ENCODE measurements at regions not wholly inside any gene's neighbourhood (a gene's known extent, or its start where the extent isn't known, plus 50 kb on each side); places are given as distances from the start of the nearest gene placed in this dataset.

DNA sequence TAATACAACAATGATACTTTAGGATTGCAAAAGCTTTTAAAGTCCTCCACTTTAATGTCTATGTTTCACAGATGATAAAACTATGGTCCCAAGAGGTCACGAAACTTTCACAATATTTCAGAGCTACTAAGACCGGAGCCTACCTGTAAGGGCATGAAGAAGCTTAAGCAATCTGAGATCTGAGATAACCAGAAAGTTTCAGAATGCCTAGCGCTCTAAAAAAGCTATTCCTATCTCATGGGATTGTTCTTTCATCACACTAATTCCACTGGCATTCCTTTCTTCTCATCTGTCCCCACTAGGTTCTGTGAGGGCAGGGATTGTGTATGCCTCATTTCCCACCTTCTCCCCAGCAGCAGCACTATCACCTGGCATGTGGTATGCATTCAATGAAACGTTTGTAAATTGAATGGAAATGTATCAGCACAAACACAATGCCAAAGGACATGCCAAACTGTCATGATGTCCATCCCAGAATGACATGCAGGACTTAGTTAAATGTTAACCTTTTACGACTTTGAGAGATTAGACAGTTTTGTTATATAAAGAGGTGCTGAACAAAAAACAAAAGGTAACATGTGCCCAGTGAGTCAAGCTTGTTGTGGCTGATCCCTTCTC lies 104.7 kb upstream of the NR2F2 start:
- no peak for DNase-seq

- no peak for DNase-seq
These were observed 99.8 kb upstream of the NR2F2 start for GRCh38 chr15:96230526-96231181.

DNA sequence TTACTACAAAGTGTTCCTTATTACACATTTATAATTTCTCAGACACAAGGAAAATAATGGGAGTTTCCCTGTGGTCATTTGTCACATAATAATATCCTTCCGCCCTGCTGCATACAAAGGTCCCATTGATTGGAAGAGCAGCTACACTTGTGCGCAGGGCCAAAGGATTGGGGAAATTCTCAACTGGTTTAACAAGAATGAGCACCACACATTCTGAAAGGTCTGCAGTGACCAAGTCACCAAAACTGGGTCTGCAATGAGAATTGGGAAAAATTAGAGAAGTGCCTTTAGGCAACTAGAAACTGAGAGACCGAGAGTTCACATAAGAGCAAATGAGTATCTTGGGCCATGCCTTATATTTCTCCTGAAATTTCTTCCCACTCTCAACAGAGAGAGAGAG lies 98.2 kb upstream of the NR2F2 start:
- DNase-seq = no peak

DNA sequence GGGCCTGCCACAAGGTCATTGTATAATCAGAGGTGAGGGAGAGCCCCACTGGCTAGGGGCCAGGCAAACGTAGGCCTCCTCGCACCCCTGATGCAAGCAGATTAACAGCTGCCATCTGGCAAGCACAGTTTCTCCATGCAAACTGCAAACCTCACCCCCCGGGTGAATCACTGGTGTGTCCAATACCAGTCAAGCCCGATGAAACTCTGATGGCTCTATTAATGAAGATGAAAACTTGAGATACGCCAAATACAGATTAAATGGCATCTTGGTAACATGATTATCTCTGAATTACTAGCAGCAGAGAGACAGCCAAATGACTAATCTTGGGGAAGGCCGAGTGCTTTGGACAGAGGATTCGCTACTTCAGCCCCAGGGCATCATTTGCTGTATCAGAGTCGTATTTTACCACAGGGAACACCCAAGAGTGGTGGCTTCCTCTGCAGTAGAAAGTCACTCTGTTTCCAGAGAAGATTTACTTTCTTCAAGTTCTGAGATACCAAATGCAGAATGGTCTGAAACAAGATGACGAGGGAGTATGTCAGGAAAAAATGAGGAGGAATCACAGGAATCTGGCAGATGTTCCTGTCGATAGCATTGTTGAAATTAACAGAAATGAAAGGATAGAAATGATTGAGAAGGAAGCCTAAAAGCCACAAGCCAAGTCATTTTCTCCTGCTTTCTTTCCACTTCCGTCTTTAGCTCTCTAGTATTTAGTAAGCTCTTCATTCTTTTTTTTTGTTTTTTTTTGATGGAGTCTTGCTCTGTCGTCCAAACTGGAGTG lies 96.2 kb upstream of the NR2F2 start:
- no peak for DNase-seq

- no peak for DNase-seq
These were observed 93.5 kb upstream of the NR2F2 start for GRCh38 chr15:96237002-96237401.

DNA sequence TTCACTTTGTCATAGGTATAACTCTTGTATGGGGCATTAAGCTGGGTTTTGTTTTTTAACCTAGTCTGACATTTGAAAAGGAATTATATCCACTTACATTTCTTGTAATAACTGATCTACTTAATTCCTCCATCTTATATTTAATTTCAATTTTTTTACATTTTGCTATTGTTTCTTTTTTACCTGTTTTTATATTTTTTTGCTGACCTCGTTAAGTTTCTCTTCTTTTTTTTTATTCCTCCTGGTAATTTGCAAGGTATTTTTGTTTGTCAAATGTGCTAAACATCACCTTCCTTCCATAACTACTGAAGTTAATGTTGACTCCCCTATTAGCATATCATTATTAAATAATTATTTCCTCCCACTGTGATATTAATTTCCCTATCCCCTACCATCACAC lies 87.7 kb upstream of the NR2F2 start:
- DNase-seq = no peak

DNA sequence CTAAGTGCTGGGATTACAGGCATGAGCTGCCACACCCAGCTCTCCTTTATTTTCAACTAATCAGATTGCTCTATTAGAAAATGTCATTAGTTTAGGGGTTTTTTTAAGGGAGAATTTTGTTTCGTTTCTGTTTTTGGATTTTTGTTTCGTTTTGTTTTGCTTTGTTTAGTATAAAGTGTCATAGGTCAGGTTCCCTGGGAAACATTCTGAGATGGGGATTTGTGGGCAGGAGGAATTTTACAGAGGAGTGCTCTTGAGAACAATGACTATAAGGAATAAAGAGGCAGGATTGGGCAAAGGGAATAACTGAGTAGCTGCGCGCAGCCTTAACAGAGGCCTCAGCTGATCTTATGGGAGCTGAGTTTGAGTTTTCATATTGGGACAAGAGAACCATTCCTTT lies 86.8 kb upstream of the NR2F2 start:
- DNase-seq = no peak

DNA sequence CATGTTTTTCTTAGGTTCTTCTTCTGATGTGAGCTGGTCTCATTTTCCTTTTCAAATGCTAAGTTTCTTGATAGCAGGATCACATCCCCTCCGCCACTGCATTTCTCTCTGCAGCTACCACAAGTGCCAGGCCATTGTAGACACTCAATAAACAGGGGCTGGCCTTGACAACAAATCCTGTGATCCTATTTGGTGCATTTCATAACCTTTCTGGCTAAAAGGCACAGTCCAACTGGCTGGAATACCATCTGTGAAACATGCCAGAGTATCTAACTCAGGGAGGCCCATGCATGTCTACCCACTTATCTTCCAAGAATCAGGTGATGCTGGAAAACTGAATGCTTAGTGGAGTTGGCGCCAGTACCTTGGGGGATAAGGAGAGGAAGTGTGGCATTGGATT lies 85.2 kb upstream of the NR2F2 start:
- DNase-seq = no peak

- no peak for DNase-seq
These were observed 84.4 kb upstream of the NR2F2 start for GRCh38 chr15:96246057-96246456.

GRCh38 chr15:96247621-96248305 lies 82.7 kb upstream of the NR2F2 start:
- DNase-seq = no peak

DNA sequence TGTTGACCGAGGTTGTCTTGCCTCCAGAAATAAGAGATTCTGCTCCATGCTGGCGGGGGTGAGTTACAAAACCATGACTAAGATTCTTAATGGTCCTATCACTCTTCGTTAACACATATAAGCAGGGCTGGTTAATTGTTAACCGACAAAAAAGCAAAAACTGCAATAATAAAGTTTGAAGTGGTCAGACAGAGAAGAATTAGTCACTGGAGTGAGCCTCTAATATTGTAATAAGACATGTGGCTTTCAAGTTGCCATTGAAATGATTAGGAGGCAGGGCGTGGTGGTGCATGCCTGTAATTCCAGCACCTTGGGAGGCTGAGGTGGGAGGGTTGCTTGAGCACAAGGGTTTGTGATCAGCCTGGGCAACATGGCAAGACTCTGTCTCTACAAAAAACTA lies 78.4 kb upstream of the NR2F2 start:
- no peak for DNase-seq

DNA sequence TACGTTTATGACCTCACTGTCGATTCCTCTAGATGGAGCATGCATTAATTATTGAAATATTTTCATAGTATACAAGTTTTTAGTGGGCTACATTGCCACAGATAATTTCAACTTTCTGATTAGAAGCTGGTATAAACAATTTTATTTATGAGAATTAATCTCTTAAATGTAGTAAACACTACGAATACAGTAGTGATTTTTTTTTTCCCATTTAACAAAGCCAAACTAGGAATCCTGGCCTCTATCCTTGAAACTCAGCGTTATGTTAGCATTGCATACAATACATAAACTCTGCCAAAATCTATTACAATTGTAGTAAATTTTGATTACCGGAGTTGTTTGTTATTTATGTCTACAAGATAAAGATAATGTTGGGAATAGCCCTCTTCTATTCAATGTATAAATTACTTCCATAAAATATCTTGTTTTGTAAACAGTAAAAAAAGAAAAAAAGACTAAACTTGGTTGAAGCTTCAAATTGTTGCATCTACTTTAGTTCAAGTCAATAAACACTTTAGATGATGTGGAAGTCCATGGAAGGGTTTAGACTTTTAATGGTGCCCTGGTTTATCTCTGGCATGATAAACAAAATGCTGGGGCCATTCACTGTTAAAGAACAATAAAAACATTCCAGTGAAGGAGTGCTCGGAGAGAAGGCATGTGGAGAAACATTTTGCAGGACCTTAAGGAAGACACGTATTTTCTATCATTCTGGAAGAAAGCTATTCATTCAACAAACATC lies 77.3 kb upstream of the NR2F2 start:
- no peak for DNase-seq

- no peak for DNase-seq
These were observed 76.3 kb upstream of the NR2F2 start for GRCh38 chr15:96254173-96254572.

GRCh38 chr15:96255599-96255998 lies 74.9 kb upstream of the NR2F2 start:
- no peak for DNase-seq

GRCh38 chr15:96261575-96262034 lies 68.9 kb upstream of the NR2F2 start:
- no peak for DNase-seq

- no peak for DNase-seq
These were observed 68.4 kb upstream of the NR2F2 start for GRCh38 chr15:96262097-96262496.

GRCh38 chr15:96262549-96263489 lies 67.7 kb upstream of the NR2F2 start:
- DNase-seq = no peak

- no peak for DNase-seq
These were observed 66.1 kb upstream of the NR2F2 start for GRCh38 chr15:96264351-96264798.

- DNase-seq = no peak
These were observed 65.5 kb upstream of the NR2F2 start for GRCh38 chr15:96264801-96265515.

GRCh38 chr15:96266456-96266855 lies 64.0 kb upstream of the NR2F2 start:
- DNase-seq = no peak

GRCh38 chr15:96267463-96267862 lies 63.0 kb upstream of the NR2F2 start:
- DNase-seq = no peak
